NOMO-1 treated with dmso at 0.1 percent for 144 hours (cell line): ENCODE measurements at regions not wholly inside any gene's neighbourhood (a gene's known extent, or its start where the extent isn't known, plus 50 kb on each side); places are given as distances from the start of the nearest gene placed in this dataset.

Experiments used
- DNase-seq: peaks from one replicate; lab custom pipeline; 2025; ENCODE audit not compliant: unreplicated experiment; lab: John Stamatoyannopoulos, UW

DNA sequence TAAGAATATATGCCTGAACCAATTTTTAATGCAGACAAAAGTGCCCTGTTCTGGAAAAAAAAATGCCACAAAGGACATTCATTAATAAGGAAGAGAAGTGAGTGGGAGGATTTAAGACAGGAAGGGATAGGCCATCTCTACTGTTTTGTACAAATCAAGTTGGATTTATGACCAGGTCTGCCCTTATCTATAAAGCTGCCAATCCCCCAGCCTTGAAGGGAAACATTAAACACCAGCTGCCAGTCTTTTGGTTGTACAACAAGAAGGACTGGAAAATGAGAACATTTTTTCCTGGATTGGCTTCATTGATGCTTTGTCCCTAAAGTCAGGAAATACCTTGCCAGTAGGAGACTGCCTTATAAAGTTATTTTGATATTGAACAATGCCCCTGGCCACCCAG, 444.0 kb downstream of the NPHP4 start:
- DNase-seq = no peak

DNA sequence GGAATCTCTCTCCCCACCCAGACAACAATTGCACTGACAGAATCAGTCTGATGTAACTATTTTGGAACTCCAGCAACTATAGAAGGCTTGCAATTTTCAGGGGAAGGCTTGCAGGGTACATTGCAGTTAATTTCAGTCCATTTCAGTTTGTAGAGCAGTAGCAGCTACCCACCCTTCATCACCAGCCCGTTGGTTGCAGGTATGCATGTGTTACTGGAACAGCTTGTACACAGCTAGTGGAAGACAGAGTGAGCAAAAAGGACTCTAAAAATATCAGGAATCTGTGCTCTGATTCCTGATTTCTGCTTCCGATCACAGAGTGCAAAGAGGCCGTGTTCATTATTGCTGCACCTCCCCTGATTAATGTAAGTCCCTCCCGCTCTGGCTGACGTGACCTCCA, 449.0 kb downstream of the NPHP4 start:
- no peak for DNase-seq

DNA sequence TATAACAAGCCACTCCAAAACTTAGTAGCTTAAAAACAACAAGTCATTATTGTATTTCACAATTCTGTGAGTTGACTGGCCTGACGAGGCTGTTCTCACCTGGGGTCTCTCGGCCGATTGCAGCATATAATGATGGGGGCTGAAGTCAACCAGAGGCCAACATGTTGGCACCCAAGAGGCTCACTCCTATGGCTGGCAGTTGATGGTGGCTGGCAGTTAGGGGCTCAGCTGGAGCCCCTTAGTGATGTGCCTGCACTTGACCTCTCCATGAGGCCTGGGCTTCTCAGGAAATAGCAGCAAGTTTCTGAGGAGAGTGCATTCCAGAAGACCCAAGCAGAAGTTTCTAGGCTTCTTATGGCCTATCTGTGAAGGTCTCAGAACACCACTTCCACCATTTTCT, 459.4 kb downstream of the NPHP4 start:
- DNase-seq = no peak

DNA sequence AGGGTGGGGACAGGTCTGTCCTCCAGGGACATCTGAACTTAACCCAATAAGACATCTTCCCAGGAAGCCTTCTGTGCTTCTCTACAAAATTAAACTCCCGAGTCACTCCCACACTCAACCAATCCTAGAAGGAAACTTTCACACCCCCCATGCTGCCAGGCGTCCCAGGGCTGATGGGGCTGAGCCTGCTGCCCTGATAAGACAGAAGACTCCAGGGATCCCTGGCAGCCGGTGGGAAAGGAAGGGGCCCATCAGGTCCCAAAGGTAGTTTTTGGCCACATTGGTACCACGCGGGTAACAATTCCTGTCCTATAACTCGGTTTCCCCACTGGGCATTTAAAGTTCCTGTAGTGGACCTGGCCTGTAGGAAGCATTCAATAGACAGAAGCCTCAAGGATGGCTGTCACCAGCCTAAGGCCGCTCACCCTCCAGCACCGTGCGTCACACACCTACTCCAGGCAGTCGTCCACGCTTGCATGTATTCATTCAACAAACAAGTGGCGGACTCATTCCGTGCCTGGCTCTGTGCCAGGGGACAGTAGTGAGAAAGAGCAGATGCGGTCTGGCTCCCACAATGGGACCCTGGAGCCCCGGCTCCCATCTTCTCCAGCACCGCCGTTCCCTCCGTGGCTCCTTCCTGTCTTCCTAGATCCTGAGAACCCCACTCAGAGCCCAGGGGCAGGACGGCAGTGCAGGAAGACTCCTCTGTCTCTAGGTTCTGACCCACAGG, 465.2 kb downstream of the NPHP4 start:
- DNase-seq = no peak

DNA sequence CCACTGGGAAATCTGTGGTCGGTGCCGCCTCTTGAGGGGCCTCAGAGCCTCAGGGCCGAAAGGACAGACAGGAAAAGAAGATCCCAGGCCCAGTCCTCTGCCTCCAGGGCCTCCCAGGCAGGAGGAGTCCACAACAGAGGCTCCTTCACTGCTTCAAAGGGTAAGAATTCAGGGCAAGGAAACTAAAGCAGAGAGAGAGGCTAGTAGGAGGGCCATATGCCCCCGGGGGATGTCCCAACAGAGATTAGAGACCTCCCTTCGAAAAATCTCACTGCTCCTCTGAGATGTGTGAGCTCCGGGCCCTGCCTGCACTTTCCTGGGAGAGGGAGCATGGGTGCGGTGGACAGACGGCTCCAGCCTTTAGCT, 465.9 kb downstream of the NPHP4 start:
- no peak for DNase-seq

DNA sequence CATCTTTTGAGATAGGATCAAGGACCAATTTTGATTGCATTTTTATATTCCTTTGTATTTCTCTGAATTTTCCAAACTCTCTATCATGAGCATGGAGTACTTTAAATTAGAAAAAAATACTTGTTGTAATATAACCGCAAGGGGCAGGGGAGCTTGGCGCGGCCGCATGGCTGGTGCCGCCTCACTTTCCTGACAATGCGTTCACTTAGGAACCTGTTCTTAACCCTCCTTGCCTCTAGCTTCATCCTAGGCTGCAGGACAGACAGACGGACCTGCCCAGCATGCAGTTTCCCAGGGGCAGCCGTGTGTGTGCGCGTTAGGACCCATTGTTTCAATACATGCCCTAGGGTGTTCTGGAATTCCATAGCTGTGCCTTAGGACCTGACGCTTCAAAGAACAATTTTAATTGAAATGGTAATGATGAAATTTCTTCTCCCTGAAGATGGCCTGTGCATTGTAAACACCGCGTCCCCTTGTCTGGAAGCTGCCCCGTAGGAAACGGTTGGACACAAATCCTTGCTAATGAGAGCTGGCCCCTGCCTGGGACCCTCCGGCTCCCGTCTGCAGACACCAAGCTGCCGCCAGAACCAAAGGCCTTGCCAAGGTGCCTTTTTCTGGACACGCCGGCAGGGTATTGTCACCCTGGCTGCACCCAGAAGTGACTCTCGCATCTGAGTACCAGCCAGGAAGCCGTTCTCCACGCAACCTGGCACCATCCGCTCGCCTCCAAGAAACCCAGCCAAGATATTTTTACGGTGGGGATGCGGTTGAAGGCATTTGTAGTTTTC, 466.4 kb downstream of the NPHP4 start:
- DNase-seq = no peak

DNA sequence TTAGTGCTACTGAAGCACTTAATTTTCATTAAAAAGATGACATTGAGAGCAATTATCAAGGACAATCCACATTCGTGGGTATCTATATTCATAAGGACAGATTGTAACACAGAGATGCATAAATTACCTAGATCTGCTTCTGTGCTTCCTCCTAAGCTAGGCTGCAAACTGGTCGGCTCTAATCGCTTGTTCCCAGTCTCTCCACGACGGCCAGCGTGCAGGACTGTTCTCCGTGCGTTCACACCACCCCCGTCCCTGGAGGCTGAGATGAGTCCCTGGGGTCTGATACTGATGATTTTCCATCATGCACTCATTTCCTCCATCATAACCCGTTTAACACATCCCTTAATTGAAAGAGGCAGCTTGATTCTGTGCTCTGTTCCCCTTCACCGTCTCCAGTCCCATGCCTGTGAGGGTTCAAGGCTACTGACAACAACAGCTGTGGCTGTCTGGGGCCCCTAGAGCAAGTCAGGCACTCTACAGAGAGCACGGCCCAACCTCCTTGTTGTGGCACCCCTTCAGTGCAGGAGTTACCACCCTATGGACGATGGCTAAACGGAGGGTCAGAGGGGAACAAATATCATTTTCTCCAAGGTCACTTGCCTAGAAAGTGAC, 469.6 kb downstream of the NPHP4 start:
- DNase-seq = no peak

DNA sequence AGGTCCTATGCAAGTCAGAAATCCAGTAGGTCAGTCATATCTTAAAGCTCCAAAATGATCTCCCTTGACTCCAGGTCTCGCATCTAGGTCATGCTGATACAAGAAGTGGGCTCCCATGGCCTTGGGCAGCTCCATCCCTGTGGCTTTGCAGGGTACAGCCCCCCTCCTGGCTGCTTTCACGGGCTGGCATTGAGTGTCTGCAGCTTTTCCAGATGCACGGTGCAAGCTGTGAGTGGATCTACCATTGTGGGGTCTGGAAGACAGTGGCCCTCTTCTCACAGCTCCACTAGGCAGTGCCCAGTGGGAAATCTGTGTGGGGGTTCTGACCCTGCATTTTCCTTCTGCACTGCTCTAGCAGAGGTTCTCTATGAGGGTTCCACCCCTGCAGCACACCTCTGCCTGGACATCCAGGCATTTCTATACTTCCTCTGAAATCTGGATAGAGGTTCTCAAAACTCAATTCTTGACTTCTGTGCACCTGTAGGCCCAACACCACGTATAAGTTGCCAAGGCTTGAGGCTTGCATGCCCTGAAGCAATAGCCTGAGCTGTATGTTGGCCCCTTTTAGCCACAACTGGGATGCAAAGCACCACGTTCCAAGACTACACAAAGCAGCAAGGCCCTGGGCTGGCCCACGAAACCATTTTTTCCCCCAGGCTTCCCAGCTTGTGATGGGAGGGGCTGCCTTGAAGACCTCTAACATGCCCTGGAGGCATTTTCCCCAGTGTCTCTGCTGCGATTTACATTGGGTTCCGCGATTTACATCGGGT, 472.7 kb downstream of the NPHP4 start:
- DNase-seq = no peak

DNA sequence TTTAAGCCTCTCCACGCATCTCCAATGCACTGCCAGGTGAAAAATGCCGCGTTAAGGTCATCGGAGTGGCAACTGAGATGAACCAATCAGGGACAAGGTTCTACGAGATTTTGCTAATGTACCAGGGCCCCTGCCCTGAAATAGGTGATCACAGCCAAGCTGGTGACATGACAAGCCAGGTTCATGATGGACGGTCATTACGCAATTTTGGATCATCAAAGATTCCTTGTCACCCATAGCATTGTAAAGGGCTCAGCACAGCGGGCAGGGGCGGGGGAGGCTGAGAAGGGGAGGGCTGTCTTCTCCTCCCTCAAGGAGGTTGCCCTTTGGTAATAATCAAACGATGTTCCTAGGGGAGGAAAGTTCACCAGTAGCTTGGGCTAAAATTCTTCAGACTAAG, 475.5 kb downstream of the NPHP4 start:
- no peak for DNase-seq

DNA sequence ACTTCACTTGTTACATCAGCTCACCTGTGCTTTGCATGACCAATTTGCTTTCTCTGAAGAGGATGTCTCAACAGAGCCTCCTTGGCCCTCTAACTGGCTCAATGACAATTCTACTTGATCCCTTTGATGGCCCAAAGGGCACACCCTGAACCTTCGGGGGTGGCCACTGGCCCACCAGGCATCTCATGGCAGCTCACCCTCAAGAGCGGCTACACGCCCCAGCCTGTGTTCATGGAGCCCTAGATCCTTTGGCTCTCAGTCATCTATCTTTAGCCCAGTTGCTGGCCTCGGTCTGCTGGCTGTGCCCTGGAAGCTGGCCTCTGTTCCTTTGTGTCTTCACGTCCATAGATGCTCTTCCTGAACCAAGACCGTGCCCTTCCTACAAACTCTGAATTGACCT, 476.7 kb downstream of the NPHP4 start:
- DNase-seq = no peak

DNA sequence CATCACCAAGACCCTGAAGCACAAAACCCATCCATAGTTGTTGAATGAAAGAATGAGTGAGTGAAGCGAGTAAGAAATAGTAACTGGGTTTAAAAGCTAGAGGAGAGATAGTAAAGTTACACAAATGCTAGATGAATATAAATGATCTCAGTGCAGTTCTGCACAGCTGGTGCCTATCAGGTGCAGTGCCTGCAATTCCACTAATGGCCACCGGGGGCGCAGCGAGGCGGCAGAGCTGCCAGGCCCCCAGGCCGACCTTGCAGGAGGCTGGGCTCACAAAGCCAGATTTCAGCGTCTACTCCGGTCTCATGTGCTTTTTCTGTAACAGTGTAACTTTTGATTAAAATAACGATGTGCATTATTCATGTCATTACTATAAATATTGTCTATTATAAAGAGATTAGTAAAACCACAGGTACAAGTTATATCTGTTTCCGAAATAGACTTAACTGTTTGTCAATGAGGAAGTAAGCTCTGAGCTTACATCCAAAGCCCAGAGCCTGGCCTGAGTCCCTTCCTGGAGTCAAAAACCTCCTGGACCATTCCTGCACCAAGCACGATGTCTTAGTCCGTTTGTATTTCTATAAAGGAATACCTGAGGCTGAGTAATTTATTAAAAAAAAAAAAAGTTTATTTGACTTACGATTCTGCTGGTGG, 477.6 kb downstream of the NPHP4 start:
- DNase-seq = peak; percentile 11

DNA sequence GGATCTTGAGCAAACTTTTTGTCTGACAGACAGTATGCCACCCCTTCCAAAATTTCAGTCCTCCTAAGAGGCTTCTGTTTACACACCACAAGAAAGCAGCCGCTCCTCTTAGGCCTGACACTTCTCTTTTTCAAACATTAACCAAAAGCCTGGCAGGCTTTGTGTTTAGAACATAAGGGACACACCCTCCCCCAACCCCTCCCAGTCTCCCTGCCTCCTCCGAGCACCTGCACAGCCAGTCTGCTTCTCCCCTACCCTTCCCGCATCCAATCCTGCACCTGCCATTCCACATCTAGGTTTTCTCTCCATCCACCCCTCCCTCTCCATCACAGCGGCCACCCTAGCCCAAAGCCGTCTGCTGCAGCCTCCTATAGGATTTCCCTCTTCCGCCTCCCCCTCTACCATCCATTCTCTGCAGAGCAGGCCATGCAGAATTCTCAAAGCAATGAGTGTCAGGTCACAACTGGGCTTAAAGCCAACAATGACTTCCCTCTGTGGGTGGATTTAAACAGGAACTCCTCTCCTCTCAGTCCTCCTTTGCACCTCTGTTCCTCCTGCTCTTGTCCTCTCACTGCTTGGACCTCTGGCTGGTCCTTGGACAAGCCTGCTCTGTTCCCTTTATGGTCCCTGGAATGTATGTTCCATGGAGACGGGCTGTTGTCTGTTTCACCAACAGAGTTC, 478.2 kb downstream of the NPHP4 start:
- no peak for DNase-seq

DNA sequence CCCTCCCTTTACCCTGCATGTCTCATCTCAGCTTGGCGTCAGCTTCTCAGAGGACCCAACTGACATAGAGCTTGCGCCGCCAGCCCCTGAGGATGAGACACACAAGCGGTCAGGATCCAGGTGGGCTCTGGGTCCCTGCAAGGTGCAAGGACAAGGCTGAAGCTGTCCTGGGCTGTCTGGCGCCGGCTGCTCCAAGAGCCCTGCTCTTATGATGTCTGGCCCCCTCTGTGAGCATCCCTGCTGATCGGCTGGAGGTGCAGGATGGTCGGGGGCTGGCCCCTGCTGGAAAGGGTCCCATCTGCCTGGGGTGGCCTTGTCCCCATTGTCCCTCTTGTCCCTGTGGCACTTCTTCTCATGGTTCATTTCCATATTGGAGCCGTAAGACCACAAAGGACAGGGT, 479.0 kb downstream of the NPHP4 start:
- no peak for DNase-seq

DNA sequence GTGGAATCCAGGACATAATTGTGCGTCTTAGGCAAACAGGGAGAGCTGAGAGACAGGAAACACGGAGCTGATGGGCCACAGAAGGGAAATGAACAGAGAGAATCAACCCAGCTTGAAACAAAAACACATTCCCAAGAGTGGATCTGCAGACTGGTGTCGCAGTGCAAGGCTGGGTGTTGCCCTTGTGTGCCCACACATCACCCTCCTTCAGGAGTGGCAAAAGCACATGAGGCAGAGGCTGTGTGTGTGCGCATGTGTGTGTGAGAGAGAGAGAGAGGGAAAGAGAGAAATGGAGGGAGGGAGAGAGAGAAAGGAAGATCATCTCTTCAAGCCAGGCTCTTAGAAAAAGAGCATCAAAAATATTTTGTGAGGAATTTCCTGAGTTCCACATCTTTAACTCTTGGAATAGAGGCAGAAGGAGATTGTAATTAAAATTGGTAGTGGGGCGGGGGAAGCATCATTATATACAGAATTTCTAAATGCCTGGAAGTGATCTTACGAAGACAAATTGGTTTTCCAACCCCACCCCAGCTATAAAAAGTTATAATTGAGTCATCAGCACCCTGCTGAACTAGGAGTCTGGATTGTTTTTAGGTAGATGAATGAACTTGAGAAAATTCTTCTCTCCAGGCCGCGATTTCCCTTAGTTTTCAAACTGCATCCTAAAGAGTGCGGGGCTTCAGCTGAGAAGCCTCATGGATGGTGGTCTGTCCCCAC, 480.7 kb downstream of the NPHP4 start:
- no peak for DNase-seq

DNA sequence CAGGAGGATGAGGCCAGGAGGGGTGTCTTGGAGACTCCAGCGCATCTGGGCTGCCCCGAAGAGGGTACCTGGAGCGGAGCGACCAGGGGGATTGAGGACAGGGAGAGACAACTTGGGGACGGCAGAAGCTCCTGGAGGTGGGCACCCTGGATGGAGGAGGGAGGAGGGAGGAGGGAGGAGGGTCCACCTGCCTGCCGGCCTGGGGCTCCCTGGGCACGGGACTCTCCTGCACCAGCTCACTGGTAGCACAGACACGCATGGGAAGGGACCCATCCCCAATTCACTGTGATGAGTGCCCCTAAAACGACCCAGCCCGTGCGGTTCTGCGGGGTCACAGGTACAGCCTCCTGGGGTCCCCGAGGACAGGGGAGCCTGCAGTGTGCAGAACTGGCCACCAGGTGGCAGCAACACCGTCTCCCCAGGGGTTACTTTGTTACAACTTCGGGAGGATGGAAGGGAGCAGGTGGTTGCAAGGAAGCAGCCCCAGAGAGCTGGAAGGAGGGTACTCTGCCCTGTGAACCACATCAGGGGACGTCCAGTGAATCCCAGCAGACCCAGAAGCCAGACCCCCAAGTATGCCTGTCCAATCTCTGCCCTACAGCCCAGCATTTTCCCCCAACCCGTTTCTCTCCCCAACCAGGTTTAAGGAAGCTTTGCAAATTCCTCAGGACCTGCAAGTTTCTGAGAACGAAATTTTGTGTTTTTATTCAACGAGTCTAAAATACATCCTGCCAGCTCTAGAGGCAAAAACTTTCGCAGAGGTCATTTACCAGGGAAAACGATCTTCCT, 482.4 kb downstream of the NPHP4 start:
- no peak for DNase-seq

DNA sequence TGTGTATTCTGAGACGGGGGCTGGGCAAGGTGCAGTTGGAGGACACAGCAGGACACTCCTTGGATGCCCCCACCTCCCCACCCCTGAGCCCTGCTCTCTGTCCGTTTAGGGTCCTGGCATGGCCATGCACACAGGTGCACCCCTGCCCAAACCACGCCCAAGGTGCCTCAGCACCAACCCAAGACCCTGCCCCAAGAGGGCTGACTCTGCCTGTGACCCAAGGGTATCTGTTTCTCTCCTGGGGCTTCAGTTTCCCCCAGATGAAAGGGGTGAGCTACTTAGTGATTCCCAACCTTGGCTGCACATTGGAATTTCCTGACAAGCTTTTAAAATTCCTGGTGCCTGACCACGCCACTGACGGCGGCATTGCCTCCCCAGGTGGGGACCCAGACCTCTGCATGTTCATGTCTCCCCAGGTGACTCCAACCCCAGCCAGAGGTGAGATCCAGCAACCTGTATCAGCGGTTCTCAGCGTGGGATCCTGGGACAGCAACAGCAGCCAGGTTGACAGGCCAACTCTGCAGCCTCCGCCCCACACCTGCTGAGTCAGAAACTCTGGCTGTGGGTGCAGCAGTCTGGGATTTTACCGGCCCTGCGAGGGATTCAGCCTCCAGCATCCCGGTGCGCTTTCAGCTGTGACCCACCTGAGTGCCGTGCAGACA, 483.4 kb downstream of the NPHP4 start:
- no peak for DNase-seq

DNA sequence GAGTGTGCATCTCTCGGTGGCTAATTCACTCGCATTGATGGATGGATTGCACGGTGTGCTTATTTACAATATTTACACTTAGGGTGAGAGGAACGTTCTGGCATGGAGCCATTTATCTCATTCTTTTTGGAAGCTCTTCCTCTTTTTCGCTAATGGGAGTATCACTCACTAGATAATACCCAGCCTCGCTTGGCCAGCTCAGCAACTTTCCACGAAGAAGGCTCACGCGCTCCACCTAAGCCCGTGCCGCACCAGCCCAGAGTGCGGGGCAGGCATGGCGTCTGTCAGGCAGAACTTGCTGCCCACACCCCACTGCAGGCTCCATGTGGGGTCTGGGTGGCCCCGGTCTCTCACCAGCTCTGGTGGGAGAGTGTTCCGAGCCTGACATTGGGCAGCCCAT, 484.9 kb downstream of the NPHP4 start:
- DNase-seq = no peak

DNA sequence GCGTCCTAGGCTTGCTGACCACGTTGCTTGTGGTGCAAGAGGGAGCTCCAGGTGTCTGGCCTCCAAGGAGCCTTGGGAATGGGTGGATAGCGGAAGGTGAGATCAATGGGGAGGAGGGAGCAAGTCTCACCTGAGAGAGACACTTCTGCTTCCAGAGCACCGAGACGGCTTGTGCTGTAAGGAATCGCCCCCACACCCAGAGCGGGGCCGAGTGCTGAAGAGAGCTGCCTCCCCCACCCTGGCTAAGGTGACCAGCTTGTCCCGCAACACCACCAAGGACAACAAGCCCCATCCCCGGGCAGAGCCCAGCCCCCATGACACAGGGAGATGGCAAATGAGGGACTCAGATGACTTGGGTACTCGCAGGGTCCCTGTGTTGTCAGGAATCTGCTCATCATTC, 485.6 kb downstream of the NPHP4 start:
- DNase-seq = no peak

DNA sequence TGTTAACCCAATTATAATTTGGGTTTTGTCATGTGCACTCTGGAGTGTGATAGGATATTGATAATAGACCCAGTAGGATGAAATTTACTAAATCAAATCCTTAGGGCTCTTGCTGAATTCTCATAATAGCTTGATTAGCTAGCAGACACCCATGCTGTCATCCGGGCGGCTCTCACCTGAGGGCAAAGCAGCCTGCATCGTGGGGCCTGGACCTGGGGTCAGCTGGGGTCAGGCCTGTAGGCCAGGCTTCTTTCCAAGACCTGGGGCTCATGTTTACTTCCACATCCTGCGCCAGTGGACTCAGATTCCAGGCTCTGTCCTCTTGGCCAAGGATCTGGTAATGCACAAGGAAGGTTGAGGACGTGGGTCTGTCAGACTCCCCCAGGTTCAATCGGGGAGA, 486.3 kb downstream of the NPHP4 start:
- no peak for DNase-seq
